Gastrocnemius medialis (tissue), 4 donors: ENCODE measurements at regions not wholly inside any gene's neighbourhood (a gene's known extent, or its start where the extent isn't known, plus 50 kb on each side); places are given as distances from the start of the nearest gene placed in this dataset.

Experiments used
- ATAC-seq, 2 donors: fragments of 150-250 bp; one replicate each; pipeline ENCODE4 v1.9.1; 2016
- DNase-seq, 2 donors: peaks; one replicate each; pipeline ENCODE4 v3.0.0-alpha.2; 2019
- H3K27ac ChIP-seq, 4 donors: fragments of 200-600 bp; sonication (generic); 1 replicate in 1 of 4; 2 replicates in 3 of 4; pipeline ENCODE4 v1.5.1; 2016 to 2018; ENCODE audit warnings: mild to moderate bottlenecking in 2 of 4, moderate library complexity in 1 of 4
- H3K27me3 ChIP-seq, 3 donors: fragments of 200-600 bp; sonication (generic) in 2 of 3; 1 replicate in 1 of 3; 2 replicates in 2 of 3; pipeline versions ENCODE4 v1.5.1 to v1.6.0; 2016 to 2019; ENCODE audit warnings: mild to moderate bottlenecking in 1 of 3, moderate library complexity in 1 of 3
- H3K36me3 ChIP-seq, 2 donors: fragments of 200-600 bp; sonication (generic) in 1 of 2; one replicate each; pipeline ENCODE4 v1.5.1; 2017 to 2018
- H3K4me1 ChIP-seq, 2 donors: fragments of 200-600 bp; sonication (generic) in 1 of 2; one replicate each; pipeline ENCODE4 v1.5.1; 2016 to 2017; ENCODE audit warnings: mild to moderate bottlenecking in 2 of 2
- H3K4me3 ChIP-seq, 4 donors: fragments of 200-600 bp; sonication (generic) in 3 of 4; 1 replicate in 1 of 4; 2 replicates in 3 of 4; pipeline ENCODE4 v1.5.1; 2016 to 2019; ENCODE audit warnings: mild to moderate bottlenecking in 2 of 4
- H3K9me3 ChIP-seq, 3 donors: fragments of 200-600 bp; sonication (generic) in 2 of 3; 1 replicate in 1 of 3; 2 replicates in 2 of 3; pipeline ENCODE4 v1.5.1; 2016 to 2019
- CTCF ChIP-seq, 5 experiments: fragments of 450-650 bp in 3 of 5; fragments of 200-600 bp in 2 of 5; sonication (generic) in 2 of 5; IDR thresholded peaks in 4 of 5; conservative IDR thresholded peaks in 1 of 5; 1 replicate in 4 of 5; 2 replicates in 1 of 5; pipeline ENCODE4 v1.5.1; 2016 to 2019; ENCODE audit warnings: antibody characterized with exemption in 5 of 5, mild to moderate bottlenecking in 3 of 5, moderate library complexity in 3 of 5
- POLR2A ChIP-seq, 2 donors: fragments of 450-650 bp; IDR thresholded peaks; one replicate each; pipeline ENCODE4 v1.6.1; 2017; ENCODE audit warnings: antibody characterized with exemption in 2 of 2, mild to moderate bottlenecking in 2 of 2, moderate library complexity in 2 of 2
- in situ Hi-C, 4 donors: fragments of 200-750 bp; cut with MboI; loops; one replicate each; pipeline versions ENCODE4 v1.15.0 to v1.8.0; 2017; ENCODE audit warnings: low sequenced_read_pairs in 4 of 4
- intact Hi-C: fragments of 100-400 bp; cut with DNase I; formaldehyde crosslinking; loops from one replicate; pipeline ENCODE4 v1.15.1; 2023; ENCODE audit warnings: low total_unique reads

GRCh38 chr1:4170548-4171340, 270.7 kb upstream of the C1orf174 start:
- no peaks in the 10 kb centered on the region for H3K36me3 ChIP-seq
- peaks cover 0 to 3% (median 3%) of the 10 kb centered on the region in 3 donors for H3K27me3 ChIP-seq
- no peaks in the 10 kb centered on the region for H3K4me1 ChIP-seq
- in situ Hi-C loops (no loop called here), intact Hi-C loops (no loop called here)
- ATAC-seq (no peak), DNase-seq (no peak)
- TF ChIP-seq CTCF (IDR thresholded peaks at IDR 0.05 in 4 of 5, conservative IDR thresholded peaks at IDR 0.05 in 1 of 5) (no peak), POLR2A (IDR thresholded peaks at IDR 0.05) (no peak)
- H3K27ac ChIP-seq: no peak overlapping the region
- H3K9me3 ChIP-seq: no peaks in the 10 kb centered on the region
- no peak overlapping the region for H3K4me3 ChIP-seq

DNA sequence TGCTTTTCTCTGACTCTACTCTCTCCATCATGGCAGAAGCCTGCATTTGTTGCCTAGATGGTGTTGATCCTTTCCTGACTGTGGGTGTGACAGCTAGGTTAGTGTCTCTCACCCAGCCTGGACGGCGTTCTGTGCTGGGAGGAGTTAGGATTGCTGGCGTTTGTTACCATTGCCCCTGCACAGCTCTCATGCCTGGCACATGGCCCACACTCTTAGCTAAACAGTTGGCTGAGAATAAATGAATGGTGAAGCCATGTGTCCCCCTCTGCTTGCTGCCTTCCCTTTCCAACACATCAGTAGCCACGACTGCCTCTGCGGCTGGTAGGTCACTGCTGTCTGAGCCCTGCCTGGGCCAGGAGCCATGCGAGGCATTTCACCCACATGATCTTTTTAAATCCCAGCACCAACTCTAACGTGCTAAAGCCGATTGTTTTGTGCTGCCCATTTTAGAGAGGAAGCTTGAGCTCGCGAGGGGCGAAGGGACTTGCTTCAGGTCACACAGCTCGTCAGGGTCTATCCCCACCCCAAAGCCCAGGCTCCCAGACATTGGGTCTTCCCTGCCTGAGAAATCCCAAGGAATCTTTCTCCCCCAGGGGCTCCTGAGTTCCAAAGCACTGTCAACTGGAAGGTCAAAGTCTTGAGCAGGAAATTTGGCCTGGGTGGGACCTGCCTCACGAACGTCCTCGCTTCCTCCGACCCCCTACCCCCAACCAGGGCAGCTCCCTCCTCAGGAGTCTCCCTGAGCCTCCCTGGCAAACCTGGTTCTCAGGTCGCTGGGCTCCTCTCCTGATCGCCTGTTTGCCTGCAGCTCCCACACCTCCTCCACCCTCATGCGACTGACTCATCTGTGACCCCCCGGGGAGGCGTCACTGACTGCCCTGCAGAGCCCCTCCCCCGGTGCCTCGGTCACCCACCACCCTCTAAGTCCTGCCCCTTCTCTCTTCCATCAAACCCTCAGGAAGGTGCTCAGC, 271.7 kb upstream of the C1orf174 start:
- H3K4me1 ChIP-seq: no peaks in the 10 kb centered on the region
- TF ChIP-seq CTCF (IDR thresholded peaks at IDR 0.05 in 4 of 5, conservative IDR thresholded peaks at IDR 0.05 in 1 of 5) (no peak), POLR2A (IDR thresholded peaks at IDR 0.05) (no peak)
- peaks cover 0 to 3% (median 3%) of the 10 kb centered on the region in 3 donors for H3K27me3 ChIP-seq
- no peak for DNase-seq
- H3K4me3 ChIP-seq: no peak overlapping the region
- intact Hi-C loops (no loop called here), in situ Hi-C loops (no loop called here)
- H3K27ac ChIP-seq: no peak overlapping the region
- ATAC-seq: no peak
- no peaks in the 10 kb centered on the region for H3K9me3 ChIP-seq
- no peaks in the 10 kb centered on the region for H3K36me3 ChIP-seq

GRCh38 chr1:4172644-4173599, 272.9 kb upstream of the C1orf174 start:
- H3K27me3 ChIP-seq: peaks cover 0 to 3% (median 0%) of the 10 kb centered on the region in 3 donors
- ATAC-seq (no peak), DNase-seq (no peak)
- no peak for TF ChIP-seq CTCF (IDR thresholded peaks at IDR 0.05 in 4 of 5, conservative IDR thresholded peaks at IDR 0.05 in 1 of 5)
- TF ChIP-seq POLR2A (IDR thresholded peaks at IDR 0.05): no peak
- no peaks in the 10 kb centered on the region for H3K36me3 ChIP-seq
- H3K9me3 ChIP-seq: no peaks in the 10 kb centered on the region
- H3K4me1 ChIP-seq: no peaks in the 10 kb centered on the region
- intact Hi-C loops: no loop called here
- in situ Hi-C loops: no loop called here
- H3K4me3 ChIP-seq: no peak overlapping the region
- H3K27ac ChIP-seq: no peak overlapping the region

DNA sequence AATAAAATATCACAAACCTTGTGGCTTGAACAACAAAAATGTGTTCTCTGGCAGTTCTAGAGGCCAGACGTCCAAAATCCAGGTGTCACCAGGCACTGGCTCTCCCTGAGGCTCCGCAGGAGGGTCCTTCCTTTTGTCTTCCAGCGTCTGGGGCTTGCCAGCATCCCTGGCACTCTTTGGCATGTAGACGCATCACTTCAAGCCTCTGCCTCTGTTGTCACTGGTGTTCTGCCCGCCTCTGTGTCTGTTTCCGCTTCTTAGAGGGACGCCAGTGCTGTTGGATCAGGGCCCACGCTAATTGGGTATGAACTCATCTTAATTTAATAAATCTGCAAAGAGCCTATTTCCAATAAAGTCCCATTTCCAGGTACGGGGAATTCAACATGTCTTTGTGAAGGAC, 273.7 kb upstream of the C1orf174 start:
- Histone ChIP-seq H3K9me3 (no peaks in the 10 kb centered on the region), H3K4me3 (no peak overlapping the region), H3K36me3 (no peaks in the 10 kb centered on the region), H3K27ac (no peak overlapping the region), H3K27me3 (peaks cover 0 to 3% (median 0%) of the 10 kb centered on the region in 3 donors), H3K4me1 (no peaks in the 10 kb centered on the region)
- DNase-seq: no peak
- ATAC-seq: no peak
- no peak for TF ChIP-seq CTCF (IDR thresholded peaks at IDR 0.05 in 4 of 5, conservative IDR thresholded peaks at IDR 0.05 in 1 of 5)
- no peak for TF ChIP-seq POLR2A (IDR thresholded peaks at IDR 0.05)
- intact Hi-C loops (no loop called here), in situ Hi-C loops (no loop called here)
